GM21825 (cell line): ENCODE measurements at regions not wholly inside any gene's neighbourhood (a gene's known extent, or its start where the extent isn't known, plus 50 kb on each side); places are given as distances from the start of the nearest gene placed in this dataset.

Experiments
- ATAC-seq: cut with Tn5 transposase; IDR thresholded peaks from one replicate; pipeline ENCODE4 v1.9.1; 2021; ENCODE audit warnings: mild to moderate bottlenecking, moderate library complexity; ENCODE audit not compliant: unreplicated experiment

DNA sequence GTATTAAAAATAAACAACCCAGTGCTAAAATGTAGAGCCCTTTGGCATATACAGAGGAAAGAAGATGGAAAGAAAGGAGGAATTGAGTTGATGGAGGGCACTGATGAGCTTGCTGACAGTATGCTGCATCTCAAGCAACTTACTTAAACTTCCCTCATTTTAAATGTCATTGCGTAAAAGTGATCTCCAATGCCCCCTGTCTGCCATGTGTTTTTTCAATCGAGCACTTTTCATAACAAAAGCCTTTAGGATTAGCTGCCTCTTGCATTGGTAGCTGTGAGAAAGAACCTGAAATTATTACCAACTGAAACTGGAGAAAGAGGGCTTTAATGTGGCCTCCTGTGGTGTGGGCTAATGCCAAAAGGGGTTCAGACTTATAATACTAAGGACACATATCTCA is 541.6 kb downstream of the SUCLA2 start:
- ATAC-seq = no peak

DNA sequence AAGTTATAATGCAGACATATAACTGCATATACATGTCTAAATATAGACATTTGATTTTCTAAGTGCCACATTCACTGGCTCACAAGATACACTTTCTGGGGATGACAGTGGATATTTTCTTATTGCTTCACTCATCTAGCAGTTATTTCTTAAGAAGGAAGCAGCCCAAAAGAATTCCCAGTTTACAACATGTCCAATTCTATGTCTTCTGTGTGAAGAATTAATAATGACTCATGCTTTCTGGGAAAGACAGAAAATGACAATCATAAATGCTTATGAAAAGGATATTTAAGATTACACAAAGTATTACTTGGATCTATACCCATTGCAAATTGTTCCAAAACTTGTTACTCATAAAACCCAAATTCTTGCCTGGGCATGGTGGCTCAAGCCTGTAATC is 543.4 kb downstream of the SUCLA2 start:
- no peak for ATAC-seq

DNA sequence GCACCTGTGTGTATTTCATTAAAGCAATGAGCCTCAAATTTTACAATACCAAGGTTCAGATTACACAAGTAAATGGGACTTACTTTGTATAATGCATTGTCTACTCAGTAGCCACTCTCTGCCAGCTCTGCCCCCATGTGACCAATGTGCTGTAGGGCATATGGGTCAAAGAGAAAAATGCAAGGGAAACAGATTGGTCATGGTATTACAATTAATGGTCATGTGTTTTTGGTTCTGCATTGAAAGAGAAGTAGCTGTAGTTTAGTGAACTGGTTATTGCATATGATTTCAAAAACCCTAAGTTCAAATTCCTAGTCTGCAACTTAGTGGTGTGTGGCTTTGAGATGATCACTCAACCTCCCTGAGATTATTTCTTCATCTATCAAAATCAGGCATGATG is 545.4 kb downstream of the SUCLA2 start:
- no peak for ATAC-seq

DNA sequence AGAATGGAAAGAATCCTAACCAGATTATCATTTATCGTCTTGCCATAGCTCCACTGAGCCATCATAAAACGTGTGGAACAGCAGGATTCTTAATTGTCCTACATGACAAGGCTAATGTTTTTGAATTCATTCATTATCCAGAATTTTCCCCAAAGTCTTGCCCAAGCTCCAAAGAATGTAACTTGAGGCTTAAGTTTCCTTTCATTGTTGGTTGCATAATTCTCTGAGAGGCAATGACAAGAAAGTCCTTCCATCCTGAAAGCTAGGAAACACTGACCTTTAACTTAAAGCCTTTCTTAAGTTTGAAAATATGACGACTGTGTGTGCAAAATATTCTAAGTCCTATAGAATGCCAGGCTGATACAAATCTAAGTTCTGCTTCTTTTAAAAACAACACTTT is 546.1 kb downstream of the SUCLA2 start:
- no peak for ATAC-seq

DNA sequence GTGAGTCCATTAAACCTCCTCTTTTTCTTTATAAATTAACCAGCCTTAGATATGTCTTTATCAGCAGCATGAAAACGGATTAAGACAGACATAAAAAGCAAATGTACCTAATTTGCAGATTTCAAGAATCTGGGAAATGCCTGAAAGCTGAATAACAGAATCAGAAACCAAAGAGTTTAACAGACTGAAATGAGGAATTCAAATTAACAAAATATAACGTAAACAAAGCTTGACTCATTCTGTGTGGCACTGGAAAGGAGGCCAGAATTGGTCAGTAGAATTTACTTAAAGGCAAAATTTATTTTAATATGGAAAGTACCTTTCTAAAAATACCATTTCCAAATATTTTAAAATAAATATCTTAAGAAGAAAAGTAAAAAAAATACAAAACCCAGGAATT is 540.6 kb upstream of the HTR2A start:
- no peak for ATAC-seq

DNA sequence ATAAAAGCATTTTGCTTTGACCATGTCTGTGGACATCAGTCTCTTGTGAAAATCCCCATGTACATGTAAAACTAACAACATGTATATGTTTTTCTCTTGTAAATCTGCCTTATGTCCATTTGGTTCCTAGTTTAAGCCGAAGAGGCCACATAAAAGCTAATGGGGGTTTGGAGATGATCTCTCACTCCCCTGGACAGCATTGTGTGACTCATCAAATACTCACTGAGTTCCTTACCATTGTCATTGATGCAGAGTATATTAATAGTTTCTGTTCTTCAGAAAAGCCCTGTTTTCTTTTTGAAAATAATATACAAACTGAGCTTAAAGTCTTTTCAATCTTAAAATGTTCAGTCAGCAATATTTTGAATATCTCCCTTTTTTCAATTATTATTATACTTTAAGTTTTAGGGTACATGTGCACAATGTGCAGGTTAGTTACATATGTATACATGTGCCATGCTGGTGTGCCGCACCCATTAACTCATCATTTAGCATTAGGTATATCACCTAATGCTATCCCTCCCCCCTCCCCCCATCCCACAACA is 536.7 kb upstream of the HTR2A start:
- no peak for ATAC-seq

DNA sequence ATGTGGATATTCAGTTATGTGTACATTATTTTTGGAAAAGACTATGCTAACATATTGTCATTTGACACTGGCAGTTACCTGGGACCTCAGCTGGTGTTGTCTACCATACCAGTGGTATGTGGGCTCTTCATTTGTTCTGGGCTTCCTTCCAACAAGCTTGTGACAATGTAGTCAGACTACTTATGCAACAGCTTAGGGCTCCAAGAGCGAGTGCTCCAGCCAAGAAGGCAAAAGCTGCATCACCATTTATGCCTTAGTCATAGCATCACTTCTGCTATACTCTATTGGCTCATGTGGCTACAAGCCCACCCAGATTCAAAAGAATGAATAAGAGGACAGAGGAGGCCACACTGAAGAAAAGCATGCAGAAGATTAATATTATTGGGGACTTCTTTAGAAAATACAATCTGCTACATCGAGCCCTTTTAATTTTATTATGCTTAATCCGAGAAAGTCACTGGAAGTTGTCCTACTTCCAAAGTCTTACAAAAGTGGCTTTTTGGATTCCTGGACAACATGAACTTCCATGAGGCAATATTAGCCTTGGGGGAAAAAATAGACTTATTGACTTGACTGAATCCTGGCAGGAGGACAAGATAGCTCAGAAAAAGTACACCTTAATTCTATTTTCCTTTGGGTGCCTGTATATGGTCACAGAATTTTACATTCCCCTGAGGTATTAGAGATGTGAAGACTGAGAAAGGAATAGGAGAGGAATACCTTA is 529.4 kb upstream of the HTR2A start:
- ATAC-seq = no peak

DNA sequence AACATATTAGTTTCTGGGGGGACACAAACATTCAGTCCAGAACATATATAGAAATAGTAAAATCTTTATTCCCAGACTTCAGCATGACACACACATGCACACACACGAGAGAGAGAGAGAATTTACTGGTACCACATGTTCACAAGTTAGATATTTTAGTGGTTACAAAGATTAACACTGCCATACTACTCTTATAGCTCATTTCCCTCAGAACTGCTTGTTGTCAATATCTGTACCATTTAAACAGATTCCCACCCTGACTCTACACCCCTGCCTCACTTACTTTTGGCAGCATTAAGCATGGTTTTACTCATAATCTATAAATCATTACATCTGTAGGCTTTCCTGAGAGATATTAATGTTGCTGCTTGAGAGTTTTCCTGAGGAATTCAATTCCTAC is 524.7 kb upstream of the HTR2A start:
- no peak for ATAC-seq

DNA sequence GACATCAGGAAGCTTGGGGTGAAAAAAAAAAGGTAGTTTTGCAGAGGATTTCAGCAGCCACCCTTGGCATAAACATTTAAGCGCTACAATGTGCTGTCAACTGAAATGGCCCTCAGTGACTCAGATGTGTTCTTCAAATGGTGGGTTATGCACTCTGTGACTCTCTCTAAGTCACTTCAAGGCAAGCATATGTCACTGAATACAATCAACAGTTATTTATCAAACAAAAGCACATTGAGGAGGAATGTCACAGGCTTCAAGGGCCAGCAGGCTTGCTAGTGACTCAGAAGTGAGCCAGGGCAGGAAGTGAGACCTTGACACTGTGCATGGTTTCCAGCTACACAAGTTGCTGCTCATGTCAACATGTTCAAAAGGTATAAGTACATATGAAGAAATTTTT is 523.7 kb upstream of the HTR2A start:
- no peak for ATAC-seq

DNA sequence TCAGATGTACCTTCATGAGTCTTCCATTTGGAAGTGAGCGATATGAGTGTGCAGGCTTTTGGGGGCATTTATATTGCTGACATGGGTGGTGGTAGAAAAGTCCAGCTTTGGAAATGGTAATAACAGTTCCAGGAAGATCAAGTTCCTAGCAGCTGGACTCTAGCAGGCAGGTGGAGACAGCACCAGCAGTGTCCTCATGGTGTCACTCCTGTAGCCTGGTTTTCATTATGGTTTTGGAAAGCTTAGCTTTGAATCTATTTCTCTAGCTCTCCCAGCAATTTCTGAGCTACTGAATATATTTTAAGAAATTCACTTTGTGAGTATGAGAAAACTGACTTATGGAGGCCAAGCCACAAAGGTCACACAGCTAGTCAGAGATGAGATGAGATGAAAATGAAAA is 523.2 kb upstream of the HTR2A start:
- no peak for ATAC-seq

DNA sequence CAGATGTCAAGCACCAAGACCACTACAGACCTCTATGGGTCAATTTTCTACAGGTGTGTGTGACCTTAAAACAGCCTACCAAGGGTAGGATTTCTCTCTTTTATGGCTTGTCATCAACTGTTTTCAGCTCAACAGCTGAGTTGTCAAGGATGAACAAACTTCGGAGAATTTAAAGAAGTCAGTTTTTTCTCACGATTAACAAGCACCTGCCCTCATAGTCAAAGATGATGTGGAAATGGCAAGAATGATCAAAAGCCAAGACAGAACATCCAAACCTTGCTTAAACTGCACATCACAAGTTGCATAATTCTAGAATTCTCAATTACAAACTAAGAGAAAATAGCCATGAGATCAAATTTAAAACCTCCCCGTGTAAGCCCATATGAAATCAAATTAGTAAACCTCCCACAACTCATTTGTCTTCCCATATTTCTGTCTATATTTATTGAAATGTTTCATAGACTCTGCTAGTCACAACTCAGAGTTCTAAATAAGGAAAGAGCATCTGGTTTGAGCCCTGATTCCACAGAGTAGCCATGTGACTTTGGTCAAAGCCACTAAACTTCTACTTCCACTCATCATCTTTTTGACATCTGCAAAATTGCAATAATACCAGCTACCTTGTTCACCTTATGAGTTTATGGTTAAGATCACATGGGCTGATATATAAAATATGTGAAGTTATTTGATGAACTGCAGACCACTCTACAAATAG is 521.5 kb upstream of the HTR2A start:
- no peak for ATAC-seq

DNA sequence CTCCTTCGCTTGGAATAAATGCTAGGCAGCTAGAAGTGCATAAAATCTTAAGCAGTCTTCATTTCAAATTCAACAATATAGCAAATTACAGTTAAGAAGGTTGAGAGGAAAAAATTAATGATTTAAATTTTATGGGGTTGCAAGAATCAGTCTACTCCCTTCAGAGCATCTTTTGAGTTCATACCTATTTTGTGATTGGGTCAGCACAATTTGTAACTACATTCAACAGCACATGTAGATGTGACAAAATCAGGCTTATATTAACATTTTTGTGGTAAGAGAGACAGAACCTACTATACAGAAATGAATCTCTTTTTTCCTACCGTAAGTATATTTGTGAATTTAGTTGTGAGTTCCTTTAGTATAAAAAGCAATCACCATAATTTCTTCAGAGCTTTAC is 520.6 kb upstream of the HTR2A start:
- no peak for ATAC-seq

DNA sequence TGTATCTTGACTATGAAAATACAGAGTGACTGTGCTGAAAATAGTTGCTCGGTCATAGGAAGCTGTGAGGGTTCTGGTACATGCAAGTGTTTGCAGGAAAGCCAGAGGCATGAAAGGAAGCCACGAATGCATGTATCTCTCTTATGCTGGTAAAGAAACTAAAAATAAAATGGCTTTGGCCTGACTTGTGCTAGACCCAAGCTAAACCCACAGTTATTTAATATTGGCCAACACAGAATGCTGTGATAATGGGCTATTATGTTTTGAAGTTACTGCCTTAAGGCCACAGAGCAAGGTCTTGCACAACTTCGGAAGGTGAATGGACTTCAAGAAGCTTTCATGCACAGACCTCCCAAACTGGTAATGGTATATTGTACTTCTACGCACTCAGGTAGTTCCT is 518.2 kb upstream of the HTR2A start:
- no peak for ATAC-seq

DNA sequence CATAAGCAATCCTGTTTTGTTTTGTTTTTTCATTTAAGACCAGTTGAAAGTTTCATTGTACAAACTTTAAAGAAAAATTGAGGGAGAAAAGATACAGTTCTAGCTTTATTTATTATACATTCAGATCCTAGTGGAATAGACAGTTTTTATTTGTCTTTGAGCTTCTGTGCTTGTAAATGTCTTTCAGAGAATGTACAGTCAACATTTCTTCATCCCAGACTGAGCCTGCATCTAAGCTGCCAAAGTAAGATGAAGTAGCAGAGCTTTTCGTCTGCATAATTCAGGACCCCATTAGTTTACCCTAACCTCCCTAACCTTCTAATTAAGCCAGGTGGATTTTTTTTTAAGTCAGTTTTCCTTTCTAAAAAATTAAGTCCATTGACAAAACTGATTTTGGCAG is 516.7 kb upstream of the HTR2A start:
- no peak for ATAC-seq

DNA sequence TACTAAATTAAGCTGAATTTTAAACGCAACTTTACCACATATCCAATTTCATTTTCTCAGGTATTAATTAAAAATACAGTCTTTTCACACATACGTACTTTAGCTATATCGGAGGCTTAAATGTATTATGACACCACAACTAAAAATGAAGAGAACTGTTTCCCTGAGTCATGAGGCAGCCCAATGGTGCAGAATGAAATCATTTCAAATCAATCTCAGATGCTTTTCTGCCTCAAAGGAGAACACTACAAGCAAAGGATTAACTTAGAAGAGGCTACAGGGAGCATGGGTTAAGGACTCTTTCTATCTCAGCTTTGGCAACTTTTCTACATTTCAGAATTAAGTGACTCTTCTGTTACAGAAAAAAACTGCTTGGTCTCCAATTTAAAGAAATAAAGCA is 516.3 kb upstream of the HTR2A start:
- no peak for ATAC-seq

DNA sequence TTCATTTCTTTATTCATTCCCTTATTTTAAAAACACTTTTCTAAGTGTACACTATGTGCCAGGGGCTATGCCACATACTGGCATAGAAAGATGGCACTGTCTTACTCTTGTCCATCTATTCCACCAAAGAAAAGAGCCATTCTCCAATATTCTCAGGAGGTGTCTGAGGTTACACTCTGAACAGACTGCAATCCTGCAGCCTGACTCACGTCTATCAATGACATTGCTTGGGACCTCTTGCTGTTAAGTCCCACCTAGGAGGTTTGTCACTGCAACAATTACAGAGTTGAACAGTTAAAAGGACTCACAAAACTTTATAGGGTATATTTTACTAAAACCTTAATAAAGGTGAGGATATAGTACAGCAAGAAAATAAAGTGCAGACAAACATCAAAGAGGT is 512.9 kb upstream of the HTR2A start:
- no peak for ATAC-seq

DNA sequence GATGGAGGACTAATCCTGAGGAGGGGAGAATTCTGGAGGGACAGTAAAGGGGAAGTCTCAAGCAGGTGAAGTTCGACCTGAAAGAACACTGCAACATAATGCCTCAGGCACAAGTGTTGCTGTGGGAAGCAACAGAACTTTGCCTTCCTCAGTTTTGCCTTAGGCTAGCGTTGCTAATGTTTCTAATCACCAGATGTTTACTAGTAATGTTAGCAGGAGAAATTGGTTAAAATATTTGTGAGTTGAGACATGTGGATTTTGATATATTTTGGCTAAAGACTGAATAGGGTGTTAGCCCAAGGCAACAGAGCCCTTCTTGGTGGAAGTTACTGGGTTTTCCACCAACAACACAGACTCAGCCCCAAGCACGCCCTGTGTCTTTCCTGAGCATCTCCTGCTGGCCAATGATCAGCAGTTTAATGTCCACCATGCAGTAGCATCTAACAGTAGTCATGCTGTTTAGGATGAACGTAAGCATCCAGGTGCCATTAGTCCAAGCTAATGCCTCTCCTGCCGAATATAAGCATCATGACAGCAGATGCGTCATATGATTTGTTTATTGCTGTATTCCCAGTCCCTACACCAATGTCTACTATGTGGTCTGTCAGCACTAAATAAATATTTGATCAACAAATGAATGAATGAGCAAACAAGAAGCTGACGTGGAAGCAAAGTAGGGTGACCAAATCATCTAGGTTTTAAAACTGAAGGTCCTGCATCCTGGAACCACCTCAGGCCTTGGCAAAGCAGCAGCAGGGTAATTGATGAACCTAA is 511.9 kb upstream of the HTR2A start:
- ATAC-seq = no peak

DNA sequence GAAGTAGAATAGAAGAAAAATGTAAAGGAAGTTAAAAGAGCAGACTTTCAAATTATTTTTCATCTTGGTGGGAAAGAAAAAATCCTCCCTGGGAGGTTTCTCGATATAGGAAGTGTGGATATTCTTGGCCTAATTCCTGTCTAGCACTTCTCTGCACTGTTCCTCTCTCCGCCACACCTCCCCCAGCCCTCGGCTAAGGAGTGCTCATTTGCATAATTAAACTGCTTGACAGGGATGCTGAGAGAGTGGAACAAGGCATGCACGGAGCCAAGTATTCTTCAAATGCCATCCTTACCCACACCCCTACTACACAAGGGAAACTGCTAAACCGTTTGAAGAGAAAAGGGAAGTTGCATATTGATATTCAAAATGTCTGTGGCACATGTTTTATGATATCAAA is 511.0 kb upstream of the HTR2A start:
- ATAC-seq = no peak

DNA sequence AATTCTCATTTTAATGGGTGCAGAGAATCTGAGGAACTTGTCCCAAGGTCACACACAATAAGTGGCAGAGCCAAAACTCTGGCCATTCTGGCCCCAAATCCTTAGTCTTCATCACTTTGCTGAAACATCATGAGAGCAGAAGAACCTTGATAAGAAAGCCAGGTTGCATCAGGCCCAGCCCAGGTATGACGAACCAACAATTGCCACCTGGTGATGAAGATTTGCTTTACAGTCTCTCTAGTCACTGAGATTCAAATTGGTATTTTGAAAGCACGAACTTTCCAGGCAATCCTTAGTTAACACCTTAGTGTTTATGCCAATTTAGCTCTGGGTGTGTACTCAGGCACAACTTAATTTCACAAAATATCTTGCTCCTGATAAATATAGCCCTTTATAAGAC is 502.7 kb upstream of the HTR2A start:
- no peak for ATAC-seq

DNA sequence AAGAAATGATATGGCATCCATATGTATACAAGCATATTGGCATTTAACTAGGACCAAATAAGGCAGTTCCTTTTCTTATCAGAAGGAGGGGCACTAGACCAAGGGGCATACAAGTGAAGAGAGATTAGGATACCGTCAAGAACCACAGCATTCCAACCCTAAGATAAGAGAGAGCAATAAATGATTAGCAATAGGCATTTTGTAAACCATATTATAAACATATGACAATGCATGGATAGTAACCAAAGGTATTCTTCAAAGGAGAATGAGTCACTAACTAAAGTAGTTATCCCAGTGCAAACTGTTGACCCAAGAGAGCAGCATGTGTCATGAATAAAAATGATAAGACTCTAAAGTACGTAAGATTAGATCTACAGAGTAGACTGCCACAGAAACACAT is 500.9 kb upstream of the HTR2A start:
- no peak for ATAC-seq

DNA sequence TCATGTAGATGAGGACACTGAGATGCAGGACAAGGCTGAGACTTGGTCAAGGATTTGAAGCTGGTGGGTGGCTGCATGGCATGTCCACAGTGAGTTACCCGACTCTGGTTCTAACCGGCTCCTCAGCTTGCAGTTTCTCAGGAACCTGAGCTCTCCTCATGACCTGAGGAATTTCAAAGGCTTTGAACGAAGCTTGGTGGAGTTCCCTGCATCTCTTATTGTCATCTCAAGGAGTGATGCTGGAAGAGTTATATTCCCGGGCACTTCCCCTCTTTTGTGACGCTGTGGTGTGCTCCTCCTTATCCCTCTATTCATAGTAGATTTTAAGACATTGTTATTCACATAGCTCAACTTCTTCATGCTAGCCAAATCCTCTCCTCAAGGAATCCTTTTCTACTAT is 500.1 kb upstream of the HTR2A start:
- no peak for ATAC-seq

DNA sequence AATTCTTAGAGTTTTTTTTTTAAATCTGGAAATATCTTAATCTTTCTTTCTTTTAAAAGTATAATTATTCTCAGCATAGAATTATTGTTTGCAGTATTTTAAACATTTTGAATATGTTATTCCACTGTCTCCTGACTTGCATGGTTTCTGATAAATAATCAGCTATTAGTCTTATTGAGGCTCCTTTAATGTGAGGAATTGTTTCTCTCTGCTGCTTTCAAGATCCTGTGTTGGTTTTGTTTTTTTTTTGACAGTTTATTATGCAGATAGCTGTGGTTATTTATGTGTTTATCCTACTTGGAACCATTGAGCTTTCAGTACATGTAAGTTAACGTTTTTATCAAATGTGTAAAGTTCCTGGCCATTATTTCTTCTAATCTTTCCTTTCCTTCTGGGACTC is 477.9 kb upstream of the HTR2A start:
- ATAC-seq = no peak
